HG03159 (cell line): ENCODE measurements at regions not wholly inside any gene's neighbourhood (a gene's known extent, or its start where the extent isn't known, plus 50 kb on each side); places are given as distances from the start of the nearest gene placed in this dataset.
A peak's percentile ranks its signal among the peaks of the same experiment; 100 is the strongest.

Experiments used
- ATAC-seq: cut with Tn5 transposase; IDR thresholded peaks from one replicate; pipeline ENCODE4 v1.9.1; 2021; ENCODE audit warnings: mild to moderate bottlenecking, moderate library complexity; ENCODE audit not compliant: unreplicated experiment

DNA sequence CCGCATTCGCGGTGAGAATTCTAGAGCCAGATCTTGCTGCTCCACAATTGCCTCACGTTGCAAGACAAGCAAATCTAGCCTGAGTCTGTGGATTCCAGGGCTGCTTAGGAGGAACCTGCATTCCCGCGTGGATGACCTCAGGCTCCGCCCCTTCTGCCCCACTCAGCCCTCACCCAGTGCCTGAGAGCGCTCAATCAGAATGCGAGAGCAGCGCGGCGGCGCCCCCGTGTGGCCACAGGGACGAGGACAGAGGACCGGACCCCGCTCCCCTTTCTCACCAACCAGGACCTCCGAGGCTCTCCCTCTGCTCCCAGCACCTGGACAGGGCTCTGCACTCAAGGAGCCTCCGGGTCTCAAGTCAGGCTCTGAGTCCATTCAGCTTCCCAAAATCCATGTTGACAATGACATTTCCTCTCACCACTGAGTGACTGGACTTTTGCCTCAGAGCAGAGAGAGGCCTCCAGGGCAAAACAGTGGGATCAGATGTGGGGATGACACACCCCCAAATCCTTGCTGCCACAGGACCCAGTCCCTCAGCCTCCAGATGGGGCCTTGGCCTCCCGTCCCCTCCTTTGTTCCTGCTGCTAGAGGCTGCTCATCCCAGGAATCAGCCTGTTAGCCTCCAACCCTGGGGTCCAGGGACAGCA is 52.0 kb downstream of the RPP21 start:
- ATAC-seq = peak; percentile 72

DNA sequence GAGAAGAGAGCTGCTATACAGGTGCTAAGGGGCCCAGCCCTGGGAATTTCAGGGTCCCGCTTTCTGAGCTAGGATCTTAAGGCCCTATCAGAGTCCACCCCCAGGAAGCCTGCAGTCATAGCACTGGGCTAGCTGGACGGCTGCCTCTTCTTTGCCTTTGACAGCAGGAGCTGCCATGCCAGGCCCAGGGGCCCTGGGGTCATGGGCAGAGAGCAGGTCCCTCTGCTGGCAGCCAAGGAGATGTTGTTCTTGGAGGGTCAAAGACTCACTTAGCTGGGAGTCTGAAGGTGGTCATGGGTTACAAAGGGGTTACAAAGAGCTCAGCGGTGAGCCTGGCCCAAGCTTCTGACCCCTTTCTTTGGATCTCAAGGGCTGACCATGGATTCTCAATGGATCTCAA is 52.7 kb downstream of the RPP21 start:
- ATAC-seq = no peak

DNA sequence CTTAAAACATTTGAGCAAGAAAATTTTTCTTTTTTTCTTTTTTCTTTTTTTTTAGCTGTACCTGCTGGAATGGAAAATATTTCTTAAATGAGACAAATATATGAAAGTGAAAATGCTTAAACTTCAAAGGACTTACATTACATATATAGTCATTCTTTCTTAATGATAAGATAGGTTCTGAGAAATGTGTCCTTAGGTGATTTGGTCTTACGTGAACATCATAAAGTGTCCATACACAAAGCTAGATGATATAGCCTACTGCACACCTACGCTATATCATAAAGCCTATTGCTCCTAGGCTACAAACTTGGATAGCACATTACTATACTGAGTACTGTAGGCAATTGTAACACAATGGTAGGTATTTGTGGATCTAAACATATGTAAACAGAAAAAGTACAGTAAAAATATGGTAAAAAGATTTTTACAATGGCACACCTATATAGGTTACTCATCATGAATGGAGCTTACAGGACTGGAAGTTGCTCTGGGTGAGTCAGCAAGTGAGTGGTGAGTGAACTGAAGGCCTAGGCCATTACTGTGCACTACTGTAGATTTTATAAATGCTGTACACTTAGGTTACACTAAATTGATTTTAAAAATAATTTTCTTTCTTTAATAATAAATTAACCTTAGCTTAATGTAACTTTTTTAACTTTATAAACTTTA is 54.6 kb downstream of the RPP21 start:
- no peak for ATAC-seq

DNA sequence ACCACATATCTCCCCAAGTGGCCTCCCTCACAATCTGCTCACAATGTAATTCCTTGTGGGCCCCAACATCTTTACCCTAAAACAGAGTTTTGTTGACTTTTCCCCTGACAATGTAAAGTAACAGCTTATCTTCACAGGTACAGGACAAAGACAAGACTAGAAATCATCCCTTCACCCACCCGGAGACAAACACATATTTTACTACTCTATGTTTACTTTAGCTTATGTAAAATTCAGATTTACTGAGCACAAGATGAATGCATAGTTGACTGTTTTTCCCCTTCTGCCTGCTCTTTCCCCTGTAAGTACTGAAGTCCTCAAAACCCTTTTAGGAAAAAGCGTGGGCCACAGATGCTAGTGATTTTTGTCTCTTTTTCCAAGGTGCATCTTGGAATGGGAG is 61.0 kb downstream of the RPP21 start:
- ATAC-seq = no peak

DNA sequence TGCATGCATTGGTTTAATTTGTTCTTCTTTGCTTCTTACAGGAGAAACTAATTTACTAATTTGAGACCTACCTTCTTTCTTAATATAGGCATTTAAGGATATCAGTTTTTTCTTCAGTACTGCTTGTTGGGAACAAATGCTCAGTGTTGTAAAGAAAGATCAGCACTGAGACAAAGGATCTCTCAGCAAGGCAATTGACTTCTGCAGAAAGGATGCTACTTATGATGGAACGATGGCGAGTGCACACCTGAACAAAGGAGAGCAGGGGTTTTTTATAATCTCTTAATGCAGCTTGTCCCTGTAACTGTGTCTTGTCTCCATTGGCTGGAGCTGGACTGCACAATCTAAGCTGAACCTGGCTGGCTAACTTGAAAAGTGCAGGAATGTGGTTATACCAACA is 64.2 kb downstream of the RPP21 start:
- no peak for ATAC-seq

DNA sequence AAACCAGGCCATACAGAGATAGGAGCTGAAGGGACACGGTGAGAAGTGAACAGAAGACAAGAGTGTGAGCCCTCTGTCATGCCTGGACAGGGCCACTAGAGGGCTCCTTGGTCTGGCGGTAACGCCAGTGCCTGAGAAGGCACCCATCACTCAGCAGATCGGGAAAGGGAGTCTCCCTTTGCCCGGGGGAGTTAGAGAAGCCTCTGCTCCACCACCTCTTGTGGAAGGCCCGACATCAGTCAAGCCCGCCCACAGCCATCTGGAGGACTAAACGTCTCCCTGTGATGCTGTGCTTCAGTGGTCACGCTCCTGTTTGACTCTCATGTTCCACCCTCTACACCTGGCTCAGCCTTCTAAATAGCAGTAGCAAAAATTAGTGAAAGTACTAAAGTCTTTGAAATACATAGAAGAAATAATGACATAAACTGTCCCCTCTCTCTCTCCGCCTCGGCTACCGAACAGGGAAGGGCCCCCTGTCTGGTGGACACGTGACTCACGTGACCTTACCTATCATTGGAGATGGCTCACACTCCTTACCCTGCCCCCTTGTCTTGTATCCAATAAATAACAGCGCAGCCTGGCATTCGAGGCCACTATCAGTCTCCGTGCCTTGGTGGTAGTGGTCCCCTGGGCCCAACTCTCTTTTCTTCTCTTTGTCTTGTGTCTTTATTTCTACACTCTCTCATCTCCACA is 66.7 kb downstream of the RPP21 start:
- ATAC-seq = no peak

DNA sequence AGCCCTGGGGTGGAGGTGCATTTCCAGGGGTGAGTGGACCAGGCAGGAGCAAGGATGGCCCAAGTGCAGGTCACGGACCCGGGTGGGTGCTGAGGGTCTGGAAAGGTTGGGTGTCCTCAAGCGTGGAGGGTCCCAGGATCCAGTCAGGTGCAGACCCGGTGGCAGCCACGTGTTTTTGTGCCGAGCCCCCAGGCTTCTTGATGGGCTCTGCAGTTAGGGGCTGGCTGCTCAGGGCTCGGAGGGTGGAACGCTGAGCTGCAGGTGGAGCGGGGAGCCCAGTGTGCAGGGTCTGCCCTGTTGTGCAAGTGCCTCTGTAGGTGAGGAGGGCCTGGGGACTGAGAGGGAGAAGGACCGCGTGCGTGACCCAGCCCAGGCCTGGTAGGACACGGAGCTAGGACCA is 70.9 kb upstream of the HLA-E start:
- ATAC-seq = no peak

DNA sequence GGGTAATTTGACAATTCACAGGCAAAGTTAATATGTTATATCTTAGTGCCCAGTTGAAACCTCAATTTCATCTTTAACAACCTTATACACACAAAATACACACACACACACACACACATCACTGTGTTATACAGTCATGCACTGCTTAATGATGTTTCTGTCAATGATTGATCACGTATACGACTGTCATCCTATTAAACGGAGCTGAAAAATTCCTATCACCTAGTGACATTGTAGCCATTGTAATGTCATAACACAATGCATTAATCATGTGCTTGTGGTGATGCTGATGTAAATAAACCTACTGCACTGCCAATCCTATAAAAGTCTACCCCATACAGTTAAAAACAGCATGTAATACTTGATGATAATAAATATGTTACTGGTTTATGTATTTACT is 64.8 kb upstream of the HLA-E start:
- no peak for ATAC-seq
